ENCODE measurements at regions not wholly inside any gene's neighbourhood (a gene's known extent, or its start where the extent isn't known, plus 50 kb on each side); places are given as distances from the start of the nearest gene placed in this dataset.

DNA sequence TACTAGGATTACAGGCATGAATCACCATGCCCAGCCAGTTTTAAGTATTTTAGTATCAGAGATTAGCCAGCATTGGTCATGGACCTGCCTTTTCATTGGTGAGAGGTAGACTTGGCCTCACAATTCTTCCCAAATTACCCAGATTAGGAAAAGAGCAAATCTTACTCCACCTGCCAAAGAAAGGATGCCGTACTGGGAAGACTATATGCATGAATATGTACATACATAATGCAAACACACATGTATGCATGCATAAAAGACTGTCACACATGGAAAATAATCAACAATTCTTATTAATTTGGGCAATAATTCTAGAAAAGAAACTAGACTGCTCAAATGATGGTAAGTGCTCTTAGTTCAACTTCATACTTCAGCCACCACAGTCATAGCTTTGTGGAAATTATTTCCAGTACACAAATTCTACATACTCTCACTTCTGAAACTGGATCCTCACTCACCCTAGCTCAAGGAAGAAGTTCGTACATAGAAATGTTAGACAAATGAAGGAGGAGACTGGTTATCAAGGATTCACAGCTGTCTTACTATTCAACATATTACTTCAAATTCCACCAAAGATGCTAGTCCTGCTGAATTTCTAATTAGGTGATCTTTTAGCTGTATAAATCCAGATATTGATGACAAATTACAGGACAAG, 73.7 kb downstream of the MINAR2 start:
- H3K4me1 Mint-ChIP-seq (ENCODE audit: low read depth), result no peaks in the 10 kb centered on the region
- ChIA-PET POLR2A (no interaction called here), CTCF (interaction anchor here (1.6 kb wide), 1 partner anchor 31 kb away, joined by 7 read pairs; no protein-coding TSS in a partner anchor)
- H3K27ac Mint-ChIP-seq, result no peak overlapping the region
- H3K9me3 Mint-ChIP-seq (ENCODE audit: insufficient read depth), result no peaks in the 10 kb centered on the region
- no peaks in the 10 kb centered on the region for H3K36me3 Mint-ChIP-seq (ENCODE audit: low read depth)
- H3K4me3 Mint-ChIP-seq, result no peak overlapping the region
- no peaks in the 10 kb centered on the region for H3K27me3 Mint-ChIP-seq (ENCODE audit: low read depth)
- ATAC-seq (no peak), DNase-seq (no peak)

DNA sequence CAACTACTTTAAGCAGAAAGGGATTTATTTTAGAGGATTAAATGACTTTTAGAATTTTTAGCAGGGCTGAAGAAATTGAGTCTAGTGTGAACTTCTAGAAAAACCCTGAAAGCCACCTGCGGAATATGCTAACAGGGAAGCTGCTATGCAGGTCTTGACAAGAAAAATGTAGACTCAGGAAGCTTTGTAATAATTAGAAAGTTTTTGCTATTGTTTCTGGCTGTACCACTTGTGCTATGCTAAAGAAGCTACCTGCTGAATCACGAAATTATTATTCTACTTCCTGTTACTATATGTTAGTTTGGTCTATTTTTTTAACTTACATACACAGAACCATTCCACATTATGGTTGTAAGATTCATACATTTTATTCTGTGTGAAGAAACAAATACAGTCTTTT, 74.0 kb upstream of the CHSY3 start:
- ATAC-seq (no peak), DNase-seq (no peak)
- Mint-ChIP-seq H3K9me3 (ENCODE audit: insufficient read depth) (no peaks in the 10 kb centered on the region), H3K4me1 (ENCODE audit: low read depth) (no peaks in the 10 kb centered on the region), H3K36me3 (ENCODE audit: low read depth) (no peaks in the 10 kb centered on the region), H3K4me3 (no peak overlapping the region), H3K27ac (no peak overlapping the region), H3K27me3 (ENCODE audit: low read depth) (no peaks in the 10 kb centered on the region)
- ChIA-PET POLR2A (no interaction called here), CTCF (interaction anchor here (3.0 kb wide), 1 partner anchor 22 kb away, joined by 6 read pairs; no protein-coding TSS in a partner anchor)

DNA sequence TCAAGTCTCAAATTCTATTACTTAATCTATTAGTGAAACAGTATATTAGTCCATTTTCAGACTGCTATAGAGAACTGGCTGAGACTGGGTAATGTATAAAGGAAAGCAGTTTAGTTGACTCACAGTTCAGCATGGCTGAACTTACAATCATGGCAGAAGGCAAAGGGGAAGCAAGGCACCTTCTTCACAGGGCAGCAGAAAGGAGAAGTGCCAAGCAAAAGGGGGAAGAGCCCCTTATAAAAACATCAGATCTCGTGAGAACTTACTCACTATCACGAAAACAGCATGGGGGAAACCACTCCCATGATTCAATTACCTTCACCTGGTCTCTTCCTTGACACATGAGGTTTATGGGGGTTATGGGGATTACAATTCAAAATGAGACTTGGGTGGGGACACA, 67.9 kb upstream of the CHSY3 start:
- H3K36me3 Mint-ChIP-seq (ENCODE audit: low read depth), result no peaks in the 10 kb centered on the region
- H3K4me3 Mint-ChIP-seq, result no peak overlapping the region
- H3K9me3 Mint-ChIP-seq (ENCODE audit: insufficient read depth), result no peaks in the 10 kb centered on the region
- no peaks in the 10 kb centered on the region for H3K27me3 Mint-ChIP-seq (ENCODE audit: low read depth)
- H3K27ac Mint-ChIP-seq, result no peak overlapping the region
- no peak for DNase-seq
- no peaks in the 10 kb centered on the region for H3K4me1 Mint-ChIP-seq (ENCODE audit: low read depth)
- CTCF ChIA-PET, result no interaction called here
- POLR2A ChIA-PET, result no interaction called here
- no peak for ATAC-seq

DNA sequence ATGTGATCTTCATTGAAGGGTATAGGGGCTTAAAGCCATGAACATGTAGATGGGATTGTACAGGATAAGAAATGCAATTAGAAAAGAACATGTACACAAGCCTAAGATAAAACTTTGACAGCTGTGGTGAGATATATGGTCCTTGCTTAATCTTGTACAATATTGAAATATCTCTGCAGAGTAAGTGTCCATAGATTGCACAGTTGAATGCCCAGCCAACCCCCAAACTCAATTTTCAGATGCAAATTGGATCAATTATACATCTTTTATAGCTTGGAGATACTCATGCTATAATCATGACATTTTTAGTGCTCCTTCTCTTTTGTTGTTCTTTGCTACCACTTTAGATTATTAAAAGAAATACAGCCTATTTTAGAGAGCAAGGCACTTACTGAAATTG, 59.5 kb upstream of the CHSY3 start:
- no peaks in the 10 kb centered on the region for H3K4me1 Mint-ChIP-seq (ENCODE audit: low read depth)
- no peak overlapping the region for H3K27ac Mint-ChIP-seq
- ChIA-PET CTCF (no interaction called here), POLR2A (no interaction called here)
- ATAC-seq, result no peak
- H3K4me3 Mint-ChIP-seq, result no peak overlapping the region
- H3K9me3 Mint-ChIP-seq (ENCODE audit: insufficient read depth), result no peaks in the 10 kb centered on the region
- no peak for DNase-seq
- H3K27me3 Mint-ChIP-seq (ENCODE audit: low read depth), result peaks cover 5% of the 10 kb centered on the region
- no peaks in the 10 kb centered on the region for H3K36me3 Mint-ChIP-seq (ENCODE audit: low read depth)

DNA sequence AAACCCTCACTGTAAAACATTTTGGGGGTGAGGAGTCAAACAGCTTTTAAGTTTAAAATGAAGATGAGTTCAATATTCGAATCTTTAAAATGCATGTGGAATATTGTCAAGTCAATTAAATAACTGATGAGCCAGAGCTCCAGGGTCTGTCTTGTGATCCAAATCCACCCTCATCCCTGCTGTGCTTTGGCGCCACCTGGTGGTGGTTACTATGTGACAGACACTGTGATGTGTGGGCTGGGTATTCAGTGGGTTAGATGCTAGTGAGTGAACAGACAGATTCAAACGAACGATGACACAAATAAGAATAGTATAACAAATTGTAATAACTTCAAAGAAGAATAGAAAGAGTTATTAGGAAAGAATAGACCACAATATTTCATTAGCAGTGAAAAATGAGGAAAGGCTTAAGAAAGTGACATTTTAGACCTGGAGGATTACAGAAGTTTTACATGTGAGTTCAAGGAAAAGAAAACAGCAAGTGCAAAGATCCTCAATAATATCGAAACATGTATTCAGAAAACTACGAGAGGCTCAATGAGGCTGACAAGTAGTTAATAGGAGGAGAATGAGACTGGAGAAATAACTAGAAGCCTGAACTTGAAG, 51.4 kb upstream of the CHSY3 start:
- H3K27me3 Mint-ChIP-seq (ENCODE audit: low read depth), result no peaks in the 10 kb centered on the region
- ATAC-seq, result peak; percentile 89
- no peaks in the 10 kb centered on the region for H3K4me1 Mint-ChIP-seq (ENCODE audit: low read depth)
- no peak overlapping the region for H3K4me3 Mint-ChIP-seq
- no peak overlapping the region for H3K27ac Mint-ChIP-seq
- peak; percentile 74 for DNase-seq
- H3K9me3 Mint-ChIP-seq (ENCODE audit: insufficient read depth), result no peaks in the 10 kb centered on the region
- ChIA-PET CTCF (interaction anchor here (0.6 to 2.7 kb wide), 12 partner anchors 10 to 88 kb away, joined by 3 to 34 read pairs (median 4); no protein-coding TSS in a partner anchor), POLR2A (no interaction called here)
- H3K36me3 Mint-ChIP-seq (ENCODE audit: low read depth), result no peaks in the 10 kb centered on the region

DNA sequence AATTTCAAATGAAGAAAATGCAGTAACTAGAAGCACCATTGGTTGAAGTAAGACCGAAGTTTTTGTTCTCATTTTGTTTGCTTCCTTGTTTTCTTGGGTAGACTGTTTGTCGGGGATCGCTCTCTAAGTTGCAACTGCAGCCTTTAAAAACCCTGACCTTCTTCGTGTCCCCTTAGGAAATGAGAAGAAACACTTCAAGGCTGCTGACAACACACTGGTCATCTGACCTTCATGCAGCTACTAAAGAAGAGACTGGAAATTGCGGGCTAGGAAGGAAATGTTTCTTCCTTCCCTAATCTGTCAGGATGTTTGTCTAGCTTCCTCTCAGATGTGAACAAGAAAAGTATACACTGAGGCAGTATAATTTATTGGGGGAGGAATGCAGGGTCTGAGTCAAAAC, 50.7 kb upstream of the CHSY3 start:
- Mint-ChIP-seq H3K4me3 (no peak overlapping the region), H3K27ac (no peak overlapping the region), H3K36me3 (ENCODE audit: low read depth) (no peaks in the 10 kb centered on the region), H3K27me3 (ENCODE audit: low read depth) (no peaks in the 10 kb centered on the region), H3K4me1 (ENCODE audit: low read depth) (no peaks in the 10 kb centered on the region), H3K9me3 (ENCODE audit: insufficient read depth) (no peaks in the 10 kb centered on the region)
- POLR2A ChIA-PET, result no interaction called here
- ATAC-seq, result no peak
- CTCF ChIA-PET, result interaction anchor here (1.5 to 2.7 kb wide), 2 partner anchors 75 to 81 kb away, joined by 5 to 34 read pairs; no protein-coding TSS in a partner anchor
- no peak for DNase-seq

Measured in activated CD8-positive, alpha-beta T cell treated with anti-CD3 and anti-CD28 coated beads, Interleukin-2, amount 10 ng/mL, durations not matched to agents 7 days and 5 days (primary cell).